Retinal pigment epithelial cell (primary cell): ENCODE measurements at regions not wholly inside any gene's neighbourhood (a gene's known extent, or its start where the extent isn't known, plus 50 kb on each side); places are given as distances from the start of the nearest gene placed in this dataset.
"Not testable (repeated sequence)": the region's sequence is repeated elsewhere in the genome, so short reads cannot be mapped to it uniquely, and the experiment has no call there.

Source experiments
- DNase-seq: peaks from one replicate; pipeline ENCODE4 v3.0.0-alpha.2; 2010; ENCODE audit warnings: low read depth
- H3K4me3 ChIP-seq: 2 replicates; pipeline ENCODE4 v1.5.1; 2011; ENCODE audit warnings: mild to moderate bottlenecking, low read length, control low read depth, moderate library complexity
- CTCF ChIP-seq: conservative IDR thresholded peaks from 2 replicates; pipeline ENCODE4 v1.5.1; 2011; ENCODE audit warnings: low read depth, low read length, control low read depth, inconsistent platforms

DNA sequence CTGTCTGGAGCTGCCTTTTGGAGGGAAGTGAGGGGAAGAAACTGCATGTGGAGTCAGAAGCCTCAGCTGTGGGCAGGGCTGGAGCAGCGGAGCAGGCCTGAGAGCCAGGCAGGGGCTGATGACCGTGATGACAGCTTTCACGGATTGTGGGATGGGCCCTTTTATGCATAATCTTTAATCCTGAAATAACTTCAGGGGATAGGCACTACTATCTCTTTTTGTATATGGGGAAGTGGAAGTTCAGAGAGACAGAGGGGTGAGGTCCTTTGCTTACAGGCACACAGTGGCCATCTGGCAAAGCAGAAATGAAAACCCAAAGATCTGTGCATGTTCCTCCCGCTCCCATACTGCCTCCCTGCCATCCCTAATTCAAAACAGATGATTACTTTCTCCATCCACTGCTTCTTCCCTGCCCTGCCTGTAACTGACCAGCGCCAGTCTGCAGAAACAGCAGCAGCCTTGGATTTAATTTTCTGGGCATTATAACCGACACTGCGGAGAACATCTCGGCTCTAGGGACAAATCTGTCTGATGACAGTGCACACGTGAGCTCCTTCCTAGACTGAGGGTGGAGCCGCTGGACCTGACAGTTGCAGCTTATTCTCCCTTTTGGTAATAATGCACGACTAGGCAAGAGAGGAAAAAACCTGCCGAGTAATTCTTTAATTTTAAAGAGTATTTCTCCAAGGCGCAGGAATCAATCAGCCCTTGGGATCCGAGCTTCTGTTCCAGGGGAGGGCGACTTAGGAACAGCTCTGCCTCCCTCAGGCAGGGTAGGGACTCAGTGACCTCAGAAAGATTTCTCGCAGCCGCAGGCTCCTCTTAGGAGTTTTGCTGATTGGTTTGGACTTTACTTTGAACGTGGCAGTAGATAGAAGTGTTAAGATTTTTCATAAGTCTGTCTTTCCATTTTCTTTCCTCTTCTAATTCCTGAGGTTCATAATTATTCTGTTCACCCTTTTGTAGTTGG is 95.4 kb downstream of the UTP18 start:
- no peak for TF ChIP-seq CTCF
- H3K4me3 ChIP-seq, result no peak overlapping the region
- DNase-seq, result no peak

- H3K4me3 ChIP-seq, result no peak overlapping the region
- no peak for TF ChIP-seq CTCF
- no peak for DNase-seq
Observed at GRCh38 chr17:51359055-51359454, 98.7 kb downstream of the UTP18 start.

DNA sequence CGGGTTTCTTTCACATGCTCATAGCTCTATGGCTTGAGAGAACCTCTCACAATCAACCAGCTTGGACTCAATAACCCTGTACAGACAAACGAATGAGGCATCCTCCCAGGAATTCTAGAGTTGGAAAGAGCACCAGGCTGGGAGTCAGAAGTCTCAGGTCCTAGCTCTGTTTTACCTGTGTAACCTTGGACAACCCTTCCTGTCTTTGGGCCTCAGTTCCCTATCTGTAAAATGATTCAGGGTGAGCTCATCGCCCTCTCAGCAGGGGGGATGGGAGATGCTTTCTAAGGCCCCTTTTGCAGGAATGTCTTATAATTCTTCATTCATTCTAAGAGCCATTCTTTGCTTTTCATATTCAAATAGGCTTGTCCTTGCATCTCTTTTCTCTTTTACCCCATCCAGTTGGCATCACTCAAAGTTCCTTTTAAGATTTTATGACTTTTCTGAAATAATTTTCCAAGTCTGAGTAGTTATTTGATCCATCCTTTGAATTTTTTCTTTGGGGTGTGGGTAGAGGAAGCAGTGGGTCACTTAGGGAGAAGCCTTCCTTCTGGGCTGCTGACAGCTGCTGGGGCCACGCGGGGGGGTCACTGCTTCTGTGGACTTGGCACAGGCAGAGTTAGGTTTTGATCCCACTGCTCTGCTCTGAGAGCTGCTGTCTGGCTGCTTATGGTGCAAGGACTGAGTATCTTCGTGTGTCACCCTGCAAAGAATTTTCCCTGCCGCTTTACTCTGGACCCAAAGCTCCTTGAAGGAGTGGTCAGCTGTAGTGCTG is 102.7 kb downstream of the UTP18 start:
- H3K4me3 ChIP-seq, result no peak overlapping the region
- no peak for TF ChIP-seq CTCF
- no peak for DNase-seq

DNA sequence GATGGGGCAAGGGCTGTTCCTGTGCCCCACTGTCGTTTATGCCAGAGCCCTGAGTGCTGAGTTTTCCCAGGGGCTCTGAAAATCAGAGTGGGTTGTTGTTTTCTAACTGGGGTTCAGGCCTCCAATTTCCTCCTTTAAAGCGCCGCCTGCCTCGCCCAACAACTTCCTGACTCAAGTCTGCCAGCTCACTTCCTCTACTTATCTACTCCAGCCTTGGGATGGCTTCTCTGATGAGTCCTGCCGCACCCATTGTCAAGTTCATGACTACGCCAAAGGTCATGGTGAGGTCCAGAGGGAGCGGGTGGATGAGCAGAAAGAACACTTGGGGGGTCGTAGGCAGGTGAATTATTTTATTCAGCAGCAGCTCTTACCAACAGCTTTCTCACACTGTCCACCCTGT is 104.7 kb downstream of the UTP18 start:
- no peak for TF ChIP-seq CTCF
- no peak overlapping the region for H3K4me3 ChIP-seq
- DNase-seq, result no peak

GRCh38 chr17:51366866-51367265 is 106.5 kb downstream of the UTP18 start:
- no peak for DNase-seq
- no peak overlapping the region for H3K4me3 ChIP-seq
- no peak for TF ChIP-seq CTCF

DNA sequence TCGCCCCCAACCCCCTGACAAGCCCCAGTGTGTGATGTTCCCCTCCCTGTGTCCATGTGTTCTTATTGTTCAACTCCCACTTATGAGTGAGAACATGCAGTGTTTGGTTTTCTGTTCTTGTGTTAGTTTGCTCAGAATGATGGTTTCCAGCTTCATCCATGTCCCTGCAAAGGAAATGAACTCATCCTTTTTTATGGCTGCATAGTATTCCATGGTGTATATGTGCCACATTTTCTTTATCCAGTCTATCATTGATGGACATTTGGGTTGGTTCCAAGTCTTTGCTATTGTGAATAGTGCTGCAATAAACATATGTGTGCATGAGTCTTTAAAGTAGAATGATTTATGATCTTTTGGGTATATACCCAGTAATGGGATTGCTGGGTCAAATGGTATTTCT is 107.5 kb downstream of the UTP18 start:
- not testable (repeated sequence) for H3K4me3 ChIP-seq, DNase-seq

GRCh38 chr17:51371732-51372151 is 111.4 kb downstream of the UTP18 start:
- no peak overlapping the region for H3K4me3 ChIP-seq
- DNase-seq, result no peak
- peak; percentile 62 for TF ChIP-seq CTCF
